DMS79 treated with DMSO at 0.1 percent for 48 hours (cell line): ENCODE measurements at regions not wholly inside any gene's neighbourhood (a gene's known extent, or its start where the extent isn't known, plus 50 kb on each side); places are given as distances from the start of the nearest gene placed in this dataset.
A peak's percentile ranks its signal among the peaks of the same experiment; 100 is the strongest.

Experiments used
- DNase-seq: peaks from one replicate; lab custom pipeline; 2025; lab: John Stamatoyannopoulos, UW

DNA sequence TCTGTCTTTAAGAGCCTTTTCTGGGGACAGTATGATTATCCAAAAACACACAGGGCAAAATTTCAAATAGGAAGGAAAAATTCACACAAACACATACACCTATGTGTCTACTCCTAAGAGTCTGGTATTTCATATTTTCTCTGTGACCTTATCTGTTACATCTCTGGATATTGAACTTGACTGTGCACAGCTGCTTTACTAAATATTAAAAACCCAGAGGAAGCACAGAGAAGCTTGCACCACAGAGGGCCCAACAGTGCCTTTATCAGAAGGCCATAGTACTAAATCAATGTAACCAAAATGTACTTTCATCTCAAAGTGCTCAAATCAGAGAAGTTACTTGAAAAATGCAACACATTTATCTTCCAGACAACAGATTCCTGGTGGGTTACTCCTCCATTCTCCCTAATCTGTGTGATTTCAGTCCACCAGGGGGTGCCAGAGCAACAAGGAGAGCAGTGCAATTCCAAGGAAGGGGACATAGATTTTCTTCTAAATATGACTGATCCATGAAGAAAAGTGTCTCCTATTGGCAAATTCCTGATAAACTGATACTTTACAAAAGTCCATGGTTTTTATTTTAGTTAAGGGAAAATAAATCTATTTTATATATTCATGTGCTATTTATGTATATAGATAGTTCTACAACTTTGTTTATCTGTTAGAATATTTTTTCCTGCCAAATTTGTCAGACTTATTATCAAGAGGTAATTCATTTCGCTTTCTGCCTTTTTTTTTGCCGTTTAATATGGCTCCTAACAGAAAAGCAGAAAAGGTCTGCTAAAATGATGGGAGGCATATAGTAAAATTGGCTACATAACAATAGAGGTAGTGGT lies 617.6 kb downstream of the LRFN5 start:
- peak; percentile 80 for DNase-seq

DNA sequence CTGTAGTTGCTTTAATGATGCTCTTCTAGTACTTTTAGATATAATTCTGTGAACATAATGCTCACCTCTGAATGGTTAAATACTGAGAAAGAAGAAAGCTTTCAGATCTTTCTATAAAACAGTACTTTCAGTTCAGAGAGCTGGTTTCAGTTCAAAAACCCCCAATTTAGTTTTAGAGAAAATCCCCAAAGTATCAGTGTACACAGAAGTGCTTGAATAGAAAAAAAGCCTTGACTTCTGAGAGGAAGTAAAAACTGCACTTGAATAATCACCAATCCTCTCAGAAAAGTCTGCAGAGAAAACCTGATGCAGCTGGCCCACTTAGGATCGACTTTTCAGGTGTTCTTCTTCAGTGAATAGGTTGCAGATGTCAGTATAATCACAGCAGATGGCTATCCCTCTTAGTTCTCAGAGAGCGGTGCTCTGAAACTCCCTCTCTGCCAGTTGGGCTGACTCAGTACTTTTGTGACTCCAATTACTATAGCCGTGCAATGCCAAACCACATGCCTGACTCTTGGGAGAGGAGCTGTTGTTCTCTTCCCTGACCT lies 616.3 kb downstream of the LRFN5 start:
- DNase-seq, result peak; percentile 99

DNA sequence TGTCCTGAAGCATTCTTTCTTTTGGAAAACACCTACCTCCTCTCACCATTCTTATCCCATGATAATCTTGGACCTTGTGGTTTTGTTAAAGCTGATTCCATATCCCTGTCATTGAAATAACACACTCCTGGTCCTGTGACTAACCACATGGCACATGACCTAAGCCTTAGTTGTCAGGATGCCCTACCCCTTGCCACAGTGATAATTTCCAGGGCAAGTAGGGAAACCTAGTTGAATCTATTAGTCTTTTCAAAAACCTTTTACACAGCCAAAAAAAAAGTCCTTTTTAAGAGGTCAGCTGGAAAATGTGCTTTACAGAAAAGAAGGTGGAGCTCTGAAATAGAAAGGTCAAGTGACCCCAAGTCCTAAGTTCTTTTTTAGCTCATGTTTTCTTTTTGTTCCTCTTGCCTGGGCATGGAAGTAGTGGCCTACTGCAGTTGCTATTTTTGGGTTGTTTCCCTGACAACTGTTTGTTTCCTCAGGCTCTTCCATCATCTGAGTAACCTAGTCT lies 608.4 kb downstream of the LRFN5 start:
- DNase-seq, result no peak

DNA sequence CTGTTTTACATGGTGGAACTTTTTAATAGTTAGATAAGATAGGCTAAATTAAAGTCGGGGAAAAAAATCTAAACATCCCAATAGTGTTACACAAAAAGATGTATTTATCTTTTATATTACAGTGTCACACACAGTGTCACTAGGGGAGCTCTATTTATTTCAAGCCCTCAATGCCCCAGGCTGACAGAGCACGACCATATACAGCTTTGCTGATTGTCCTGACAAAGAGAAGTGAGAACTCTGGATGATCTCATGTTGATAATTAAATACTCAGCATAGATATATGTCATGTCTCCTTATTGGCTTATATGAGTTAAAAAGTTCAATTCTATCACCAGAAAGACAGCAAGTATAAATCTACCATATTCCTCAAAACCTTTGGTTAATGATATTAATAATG lies 594.3 kb downstream of the LRFN5 start:
- no peak for DNase-seq

DNA sequence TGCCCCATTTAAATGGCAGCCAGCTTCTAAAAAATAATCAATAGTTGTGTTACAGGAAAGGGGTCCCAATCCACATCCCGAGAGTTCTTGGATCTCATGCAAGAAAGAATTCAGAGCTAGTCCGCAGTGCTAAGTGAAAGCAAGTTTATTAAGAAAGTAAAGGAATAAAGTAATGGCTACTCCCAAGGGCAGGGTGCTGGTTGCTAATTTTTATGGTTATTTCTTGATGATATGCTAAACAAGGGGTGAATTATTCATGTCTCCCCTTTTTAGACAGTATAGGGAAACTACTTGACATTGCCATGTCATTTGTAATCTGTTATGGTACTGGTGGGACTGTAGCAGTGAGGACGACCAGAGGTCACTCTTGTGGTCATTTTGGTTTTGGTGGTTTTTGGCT lies 591.3 kb downstream of the LRFN5 start:
- DNase-seq, result no peak

DNA sequence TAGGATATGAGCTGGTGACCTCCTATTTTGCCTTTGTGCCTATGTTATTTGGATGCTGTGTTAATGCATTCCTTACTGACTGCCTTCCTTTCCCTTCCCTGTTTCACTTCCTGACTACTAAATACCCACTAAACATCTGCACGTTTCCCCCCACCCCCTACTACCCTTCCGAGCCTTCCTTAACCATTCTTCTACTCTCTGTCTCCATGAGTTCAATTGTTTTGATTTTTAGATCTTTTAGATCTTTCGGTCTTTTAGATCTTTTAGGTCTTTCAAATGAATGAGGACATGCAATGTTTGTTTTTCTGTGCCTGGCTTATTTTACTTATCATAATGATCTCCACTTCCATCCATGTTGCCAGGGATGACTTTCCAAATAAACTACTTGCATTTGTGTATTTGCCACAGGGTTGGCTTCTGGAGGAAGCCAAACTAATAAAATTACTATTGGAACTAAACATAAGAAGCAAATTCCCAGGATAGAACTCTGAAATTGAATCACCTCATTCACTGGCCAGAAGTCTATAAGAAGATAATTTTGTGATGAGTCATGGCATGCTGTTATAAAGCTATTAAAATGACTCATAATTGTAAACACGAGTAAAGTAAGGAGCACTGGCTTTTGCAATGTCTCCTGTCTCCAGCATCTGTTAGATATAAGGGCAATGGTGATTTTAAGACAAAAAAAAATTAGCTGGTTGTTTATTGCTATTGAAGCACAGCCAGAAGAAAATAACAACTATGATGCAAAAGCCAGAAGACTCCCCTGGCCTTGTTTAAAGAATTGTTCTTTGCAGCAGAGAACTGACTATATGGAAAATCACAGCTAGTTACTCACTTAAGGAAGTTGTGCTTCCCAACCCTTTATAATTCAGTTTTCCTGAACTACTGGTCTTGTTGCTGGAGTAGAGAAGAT lies 586.3 kb downstream of the LRFN5 start:
- no peak for DNase-seq

DNA sequence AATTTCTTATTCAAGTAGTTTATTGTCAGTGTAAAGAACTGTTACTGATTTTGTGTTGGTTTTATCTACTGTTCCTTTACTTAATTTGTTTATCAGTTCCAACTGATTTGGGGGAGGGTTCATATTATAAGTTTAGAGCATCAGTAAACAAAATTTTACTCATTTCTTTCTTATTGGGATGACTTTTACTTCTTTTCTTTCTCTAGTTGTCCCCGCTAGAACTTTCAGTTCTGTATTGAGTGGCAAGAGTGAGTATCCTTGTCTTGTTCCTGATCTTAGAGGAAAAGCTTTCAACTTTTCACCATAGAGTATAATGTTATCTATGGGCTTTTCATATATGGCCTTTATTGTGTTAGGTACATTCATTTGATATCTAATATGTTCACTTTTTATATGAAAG lies 584.1 kb downstream of the LRFN5 start:
- no peak for DNase-seq

DNA sequence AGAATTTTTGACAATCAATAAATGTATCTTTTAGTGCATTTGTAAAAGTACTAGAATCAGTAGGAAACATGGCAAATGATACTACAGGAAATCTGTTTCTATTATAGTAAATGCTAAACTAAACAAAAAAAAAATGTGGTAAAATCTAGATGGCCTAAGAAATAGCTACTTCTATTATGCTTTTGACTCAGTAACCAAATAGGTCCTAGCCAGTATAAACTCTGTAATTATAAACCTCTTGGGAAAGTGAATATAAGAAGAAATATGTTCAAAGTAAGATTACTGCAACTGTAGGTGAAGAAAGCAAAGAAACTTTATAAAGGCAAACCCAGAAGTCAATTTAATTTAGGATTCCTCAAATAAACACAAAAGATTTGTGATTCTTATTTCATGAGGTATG lies 581.2 kb downstream of the LRFN5 start:
- DNase-seq, result no peak

DNA sequence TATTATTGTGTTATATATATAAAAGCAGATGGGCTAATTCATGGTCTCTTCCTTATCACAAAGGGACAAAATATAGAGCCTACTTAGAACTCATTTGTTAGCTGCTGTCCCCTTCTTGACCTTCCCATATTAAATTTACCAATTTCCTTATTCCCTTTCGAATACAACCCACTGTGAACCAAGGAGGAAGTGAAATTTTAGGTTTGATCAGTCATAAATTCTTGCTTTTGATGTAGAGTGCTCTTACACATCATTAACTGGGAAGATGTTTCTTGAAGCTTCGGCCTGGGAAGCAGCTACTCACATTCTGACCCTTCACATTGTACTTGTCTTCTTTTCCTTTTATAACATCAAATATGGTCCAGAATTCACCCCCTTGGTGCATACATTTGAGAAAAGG lies 579.0 kb downstream of the LRFN5 start:
- DNase-seq, result no peak

DNA sequence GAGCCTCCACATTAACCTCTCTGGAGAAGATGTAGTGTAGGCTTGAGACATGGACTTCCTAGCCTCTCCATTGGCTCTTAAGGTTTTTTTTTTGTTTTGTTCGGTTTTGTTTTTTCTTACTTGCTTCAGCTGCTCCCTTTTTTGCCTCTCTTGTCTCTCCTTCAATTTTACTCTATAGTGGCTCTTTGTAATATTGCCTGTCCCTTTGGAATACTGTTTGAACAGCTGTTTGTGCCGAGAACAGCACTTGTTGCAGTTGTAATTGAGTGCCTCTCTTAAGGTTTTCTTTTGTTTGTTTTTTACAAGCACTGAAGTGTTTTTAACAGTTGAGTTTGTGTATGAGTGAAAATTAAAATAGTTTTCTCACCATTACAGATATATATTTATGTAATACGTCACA lies 567.7 kb downstream of the LRFN5 start:
- DNase-seq, result peak; percentile 94

DNA sequence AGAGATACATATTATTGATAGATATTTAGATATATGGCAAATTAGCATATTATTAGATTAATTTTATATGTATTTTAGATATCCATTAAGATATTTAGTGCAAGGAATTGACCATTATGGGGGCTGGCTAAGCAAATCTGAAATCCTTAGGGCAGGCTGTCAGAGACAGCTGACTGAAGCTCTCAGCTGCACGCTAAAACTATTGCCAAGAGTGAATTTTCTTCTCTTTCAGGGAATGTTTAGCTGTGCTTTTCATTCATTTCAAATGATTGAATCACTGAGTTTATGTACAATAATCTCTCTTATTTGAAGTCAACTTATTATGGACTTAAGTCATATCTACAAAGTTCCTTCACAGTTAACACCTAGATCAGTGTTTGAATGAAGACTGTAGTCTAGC lies 566.5 kb downstream of the LRFN5 start:
- no peak for DNase-seq

DNA sequence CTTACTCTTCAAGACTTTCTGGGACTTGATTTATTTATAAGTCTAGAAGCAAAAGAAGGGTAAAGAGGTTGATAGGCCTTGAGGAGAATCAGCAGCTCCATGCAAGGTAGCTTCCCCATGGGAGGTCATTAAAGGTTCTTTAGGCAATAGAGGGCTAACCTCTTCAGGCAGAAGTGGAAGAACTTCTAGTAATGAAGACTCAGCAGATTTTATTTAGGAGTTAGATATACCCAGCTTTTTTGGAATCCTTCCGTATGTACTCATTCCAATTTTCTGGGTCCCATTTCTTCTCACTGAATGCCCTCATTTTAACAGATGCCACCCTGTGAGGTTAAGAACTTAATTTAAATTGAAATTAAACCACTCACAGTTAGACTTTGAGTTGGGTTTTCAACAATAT lies 565.6 kb downstream of the LRFN5 start:
- DNase-seq, result no peak

DNA sequence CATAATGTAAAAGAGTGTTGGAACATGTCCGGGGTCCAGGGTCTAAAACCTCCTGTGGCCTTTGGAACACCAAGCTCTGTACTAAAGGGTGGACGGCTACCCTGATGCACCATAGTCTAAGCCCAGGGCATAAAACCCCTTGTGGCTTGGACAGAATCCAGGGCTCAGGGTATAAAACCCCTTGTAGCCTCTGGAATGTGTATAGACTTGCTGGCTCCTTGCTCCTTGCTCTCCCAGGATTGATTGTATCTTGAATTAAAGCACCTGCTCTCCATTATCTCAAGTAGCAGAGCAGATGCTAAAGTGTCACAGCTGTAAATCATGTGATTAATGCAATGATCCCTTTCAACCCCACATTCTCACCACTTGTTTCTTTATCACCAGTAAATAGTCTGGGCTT lies 556.5 kb downstream of the LRFN5 start:
- DNase-seq, result peak; percentile 78

DNA sequence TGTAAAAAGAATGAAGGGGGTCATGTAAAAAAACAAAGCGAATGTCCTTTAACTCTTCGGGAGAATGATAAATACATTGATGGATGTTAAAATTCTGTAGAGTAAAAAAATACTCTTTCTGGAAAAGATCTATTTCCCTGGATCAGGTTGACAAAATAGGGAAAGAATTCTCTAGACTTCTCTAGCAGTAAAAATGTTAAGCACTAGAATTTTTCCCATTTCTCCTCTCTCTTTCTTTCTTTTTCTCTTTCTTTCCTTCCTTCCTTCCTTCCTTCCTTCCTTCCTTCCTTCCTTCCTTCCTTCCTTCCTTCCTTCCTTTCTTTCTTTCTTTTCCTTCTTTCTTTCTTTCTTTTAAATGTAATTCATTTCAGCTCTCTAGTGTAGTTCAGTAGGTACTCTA lies 552.5 kb downstream of the LRFN5 start:
- DNase-seq, result no peak

DNA sequence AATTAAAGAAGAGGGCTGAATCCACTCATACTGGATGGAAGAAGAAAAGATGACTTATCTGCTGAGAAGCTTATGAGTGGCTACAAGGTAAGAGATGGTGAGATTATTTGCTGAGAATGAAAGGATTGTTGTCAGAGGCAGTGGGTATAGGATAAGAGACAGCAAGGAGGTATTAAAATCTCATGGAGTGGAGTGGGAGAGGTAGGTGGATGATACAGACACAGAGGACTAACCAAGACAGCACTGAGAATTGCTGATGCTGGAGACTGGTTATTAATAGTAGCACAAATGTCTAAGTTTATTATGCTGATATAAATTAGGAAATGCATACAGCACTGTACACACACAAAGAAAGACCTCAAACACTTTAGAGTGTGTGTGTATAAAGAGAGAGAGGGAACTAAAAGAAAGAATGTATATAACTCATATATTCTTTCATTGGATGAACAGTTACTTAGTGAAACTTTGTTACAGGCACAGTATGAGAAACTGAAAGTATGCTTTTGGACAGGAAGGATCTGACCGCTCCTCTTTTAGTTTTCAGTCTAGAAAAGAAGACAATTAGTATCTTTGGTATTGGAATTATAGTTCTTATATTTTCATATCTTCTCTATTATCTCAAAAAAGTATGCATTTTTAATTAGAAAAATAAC lies 543.1 kb downstream of the LRFN5 start:
- no peak for DNase-seq

DNA sequence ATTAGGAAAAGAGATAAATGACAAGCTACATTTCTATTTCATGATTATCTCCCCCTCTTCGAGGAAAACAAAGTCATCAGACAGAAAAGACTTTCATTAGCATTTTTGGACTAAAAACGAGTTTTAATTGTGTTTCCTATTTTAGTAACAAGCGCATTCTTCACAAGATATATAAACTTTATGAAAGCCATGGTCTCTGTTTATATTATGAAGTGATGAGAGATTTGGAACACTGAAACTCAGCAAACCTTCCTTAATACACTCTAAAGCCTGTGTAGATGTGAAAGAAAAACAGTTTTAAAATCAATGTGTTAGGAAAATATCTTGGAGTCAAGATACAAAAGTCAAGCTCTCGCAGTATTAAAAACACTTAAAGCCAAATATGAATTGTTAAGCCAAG lies 539.1 kb downstream of the LRFN5 start:
- no peak for DNase-seq

DNA sequence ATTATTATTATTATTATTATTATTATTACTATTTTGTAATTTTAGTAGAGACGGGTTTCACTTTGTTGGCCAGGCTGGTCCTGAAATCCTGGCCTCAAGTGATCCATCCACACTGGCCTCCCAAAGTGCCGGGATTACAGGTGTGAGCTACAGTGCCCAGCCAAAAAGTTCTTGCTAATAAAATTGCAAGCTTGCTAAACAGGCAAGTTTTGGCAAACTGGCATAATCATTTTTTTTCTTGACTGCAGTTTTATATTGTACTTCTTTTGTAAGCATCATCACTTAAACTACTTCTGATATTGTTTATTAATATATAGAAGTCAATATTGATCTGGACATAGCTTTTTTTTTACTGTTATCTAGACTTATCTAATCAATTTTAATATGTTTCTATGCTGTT lies 536.4 kb downstream of the LRFN5 start:
- no peak for DNase-seq

DNA sequence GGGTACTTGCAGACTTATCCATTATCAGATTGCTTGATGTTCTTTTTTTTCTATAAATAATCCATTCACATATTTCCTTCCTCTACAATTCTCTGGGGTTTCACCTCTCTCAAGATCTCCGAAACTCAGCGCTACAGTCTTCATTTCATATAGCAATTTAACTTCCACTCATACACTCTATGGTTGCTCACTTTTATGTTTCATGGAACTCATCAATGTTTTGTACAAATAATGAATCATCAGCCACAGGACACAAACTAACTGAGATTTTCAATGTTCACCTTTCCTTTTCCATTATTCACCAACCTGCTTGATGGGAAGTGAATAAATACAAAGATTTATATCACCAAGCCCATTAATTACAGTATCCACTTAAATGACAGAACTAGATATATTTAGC lies 534.7 kb downstream of the LRFN5 start:
- no peak for DNase-seq

DNA sequence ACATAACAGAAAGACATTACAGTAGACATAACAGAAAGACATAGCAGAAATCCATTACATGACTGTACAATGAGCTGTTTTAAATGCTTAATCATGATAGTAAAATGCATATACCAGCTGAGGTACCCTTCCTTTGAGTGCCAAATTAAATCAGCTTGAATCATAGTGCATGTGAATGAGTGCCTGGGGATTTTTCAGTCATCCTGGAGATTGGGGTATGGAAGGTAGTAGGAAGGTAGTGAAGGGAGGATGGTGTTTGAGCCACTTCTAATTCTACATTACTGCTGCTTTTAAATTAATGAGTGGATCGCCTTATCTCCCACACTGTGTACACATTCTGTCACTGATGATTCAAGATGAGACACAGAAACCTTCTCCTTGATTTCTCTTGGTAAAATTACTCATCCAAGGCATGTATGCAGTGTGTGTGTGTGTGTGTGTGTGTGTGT lies 534.2 kb downstream of the LRFN5 start:
- DNase-seq, result no peak

DNA sequence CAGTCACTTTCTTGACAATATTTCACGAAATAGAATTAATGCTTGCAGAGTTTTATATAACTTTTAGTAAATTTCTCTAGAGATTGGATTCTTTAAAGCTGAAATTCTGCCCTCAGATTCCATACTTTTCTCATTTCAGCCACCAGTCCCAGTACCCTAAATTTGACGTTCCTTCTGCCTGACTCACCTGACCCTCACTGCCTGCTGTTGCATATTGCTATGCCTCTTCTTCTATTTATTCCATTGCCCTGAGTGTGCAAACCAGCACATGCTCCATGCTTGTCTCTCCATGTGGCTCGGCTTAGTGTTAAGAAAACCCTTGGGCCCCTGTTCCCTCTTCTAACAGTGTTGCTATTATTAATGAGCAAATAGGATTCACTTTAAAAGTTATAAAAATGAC lies 533.3 kb downstream of the LRFN5 start:
- no peak for DNase-seq

DNA sequence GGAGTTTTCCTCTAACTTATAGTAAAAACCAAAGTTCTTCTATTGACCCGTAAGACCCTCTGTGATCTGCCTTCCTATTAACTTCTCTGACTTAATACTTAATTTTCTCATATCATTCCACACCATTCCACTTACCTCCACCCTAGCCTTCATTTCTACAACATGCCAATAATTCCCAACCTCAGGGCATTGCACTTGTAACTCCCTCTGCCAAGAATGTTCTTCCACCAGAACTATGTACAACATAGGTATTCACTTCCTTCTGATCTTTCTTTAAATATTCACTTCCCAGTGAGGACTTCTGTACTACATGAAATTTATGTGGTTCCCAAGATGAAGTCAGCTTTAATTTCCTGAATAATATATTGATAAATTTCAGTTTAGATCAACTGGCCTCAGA lies 531.7 kb downstream of the LRFN5 start:
- DNase-seq, result no peak

DNA sequence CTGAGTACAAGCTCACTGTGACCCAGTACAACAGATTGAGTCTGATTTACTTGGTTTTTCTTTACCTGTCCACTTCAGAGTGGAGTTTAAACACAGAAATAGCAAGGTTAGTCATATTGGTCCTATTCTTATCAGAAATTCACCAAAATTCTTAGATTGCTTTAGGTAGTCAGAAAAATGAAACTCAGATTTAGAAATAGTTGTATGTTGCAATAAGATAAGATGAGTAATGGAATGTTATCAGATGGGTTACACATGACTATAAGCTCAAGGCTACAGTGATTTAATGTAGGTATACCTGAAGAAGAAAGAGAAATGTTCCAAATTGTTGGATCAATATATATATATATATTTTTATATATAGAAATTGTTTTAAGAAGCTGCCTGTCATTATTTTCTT lies 524.1 kb downstream of the LRFN5 start:
- no peak for DNase-seq
